Stimulated activated CD4-positive, alpha-beta T cell treated with anti-CD3 and anti-CD28 coated beads, Interleukin-2, amount 100 ng/mL, for 24 hours (primary cell): ENCODE measurements at regions not wholly inside any gene's neighbourhood (a gene's known extent, or its start where the extent isn't known, plus 50 kb on each side); places are given as distances from the start of the nearest gene placed in this dataset.

ENCODE experiments used
- DNase-seq, 2 donors: peaks; one replicate each; pipeline ENCODE4 v3.0.0-alpha.2; 2020

- no peak for DNase-seq
These were observed 171.9 kb upstream of the GATA6 start for GRCh38 chr18:21997207-21998143.

GRCh38 chr18:21998486-21998885, 170.9 kb upstream of the GATA6 start:
- DNase-seq: no peak

- DNase-seq: no peak
These were observed 167.4 kb upstream of the GATA6 start for GRCh38 chr18:22001912-22002487.

- no peak for DNase-seq
These were observed 164.1 kb upstream of the GATA6 start for GRCh38 chr18:22005191-22005841.

GRCh38 chr18:22006458-22006857, 162.9 kb upstream of the GATA6 start:
- no peak for DNase-seq

- no peak for DNase-seq
These were observed 160.1 kb upstream of the GATA6 start for GRCh38 chr18:22009242-22009641.

GRCh38 chr18:22013993-22014392, 155.4 kb upstream of the GATA6 start:
- DNase-seq: no peak

- no peak for DNase-seq
These were observed 154.2 kb upstream of the GATA6 start for GRCh38 chr18:22015156-22015555.

GRCh38 chr18:22018366-22018765, 151.0 kb upstream of the GATA6 start:
- DNase-seq: no peak

GRCh38 chr18:22019193-22019592, 150.2 kb upstream of the GATA6 start:
- no peak for DNase-seq

GRCh38 chr18:22020127-22020866, 149.1 kb upstream of the GATA6 start:
- DNase-seq: no peak

GRCh38 chr18:22020867-22021370, 148.5 kb upstream of the GATA6 start:
- no peak for DNase-seq

GRCh38 chr18:22021701-22022100, 147.7 kb upstream of the GATA6 start:
- no peak for DNase-seq

- no peak for DNase-seq
These were observed 144.5 kb upstream of the GATA6 start for GRCh38 chr18:22024924-22025323.

- DNase-seq: no peak
These were observed 143.0 kb upstream of the GATA6 start for GRCh38 chr18:22026362-22026761.

GRCh38 chr18:22026889-22027288, 142.5 kb upstream of the GATA6 start:
- DNase-seq: no peak

- DNase-seq: no peak
These were observed 137.8 kb upstream of the GATA6 start for GRCh38 chr18:22031611-22032010.

GRCh38 chr18:22032392-22032961, 136.9 kb upstream of the GATA6 start:
- no peak for DNase-seq

- no peak for DNase-seq
These were observed 136.3 kb upstream of the GATA6 start for GRCh38 chr18:22033085-22033484.

GRCh38 chr18:22034276-22034675, 135.1 kb upstream of the GATA6 start:
- DNase-seq: no peak

GRCh38 chr18:22040533-22040932, 128.9 kb upstream of the GATA6 start:
- no peak for DNase-seq

- no peak for DNase-seq
These were observed 125.6 kb upstream of the GATA6 start for GRCh38 chr18:22043837-22044236.
